ENCODE measurements at regions not wholly inside any gene's neighbourhood (a gene's known extent, or its start where the extent isn't known, plus 50 kb on each side); places are given as distances from the start of the nearest gene placed in this dataset.

DNA sequence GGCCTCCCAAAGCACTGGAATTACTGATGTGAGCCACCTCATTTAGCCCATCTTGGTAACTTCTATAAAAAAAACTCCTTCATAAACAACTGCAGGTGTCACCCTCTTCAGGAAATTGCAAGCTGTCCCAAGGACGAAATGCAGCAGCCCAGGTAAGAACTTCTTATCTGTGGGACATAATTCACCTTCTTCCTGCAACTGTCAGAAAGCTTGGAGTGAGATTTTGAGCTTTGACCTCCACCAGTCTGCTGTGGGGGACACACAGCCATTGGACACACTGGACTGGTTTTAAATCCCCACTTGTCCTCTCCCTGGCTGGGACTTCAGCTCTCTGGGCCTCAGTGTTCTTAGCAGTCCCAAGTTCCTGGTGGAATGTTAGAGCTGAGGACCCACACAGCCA lies 368.5 kb downstream of the MN1 start:
- no peak overlapping the region for H2BK15ac ChIP-seq (replicated peaks; ENCODE audit: low read depth)
- no peak for DNase-seq
- H3K79me1 ChIP-seq (ENCODE audit: low read length): no peaks in the 10 kb centered on the region
- H3K27me3 ChIP-seq (ENCODE audit: insufficient read depth, low read length, poor library complexity): no peaks in the 10 kb centered on the region
- H3K9ac ChIP-seq (ENCODE audit: low read length): no peak overlapping the region
- no peak overlapping the region for H3K18ac ChIP-seq (ENCODE audit: low read length)
- no peak overlapping the region for H3K4me3 ChIP-seq (ENCODE audit: low read length)
- no CpG with 5 or more reads among the region's 1 CpG for WGBS (ENCODE audit: extremely low coverage, insufficient coverage, low lambda C conversion rate)
- no peak overlapping the region for H3K23ac ChIP-seq (ENCODE audit: low read length)
- H3K56ac ChIP-seq (ENCODE audit: low read length): peak overlapping the region; percentile 75
- H3K4me1 ChIP-seq (ENCODE audit: control insufficient read depth, low read depth, low read length): peaks cover 16% of the 10 kb centered on the region
- H3K36me3 ChIP-seq (ENCODE audit: control insufficient read depth, insufficient read depth, low read length): no peaks in the 10 kb centered on the region
- H4K5ac ChIP-seq (ENCODE audit: low read length): no peak overlapping the region
- H4K8ac ChIP-seq (ENCODE audit: low read depth, low read length): no peak overlapping the region
- peak overlapping the region; percentile 37 for H2AK5ac ChIP-seq (ENCODE audit: low read length)
- peak overlapping the region; percentile 56 for H2BK5ac ChIP-seq (ENCODE audit: low read length)
- H3K4me2 ChIP-seq (ENCODE audit: low read length): no peak overlapping the region
- H2BK120ac ChIP-seq (ENCODE audit: low read depth, low read length): no peak overlapping the region
- no peak overlapping the region for H3K4ac ChIP-seq (ENCODE audit: low read depth, low read length)
- no peak overlapping the region for H3K27ac ChIP-seq (ENCODE audit: low read depth, low read length)
- H3K79me2 ChIP-seq (ENCODE audit: control insufficient read depth, insufficient read depth, low read length): no peaks in the 10 kb centered on the region

DNA sequence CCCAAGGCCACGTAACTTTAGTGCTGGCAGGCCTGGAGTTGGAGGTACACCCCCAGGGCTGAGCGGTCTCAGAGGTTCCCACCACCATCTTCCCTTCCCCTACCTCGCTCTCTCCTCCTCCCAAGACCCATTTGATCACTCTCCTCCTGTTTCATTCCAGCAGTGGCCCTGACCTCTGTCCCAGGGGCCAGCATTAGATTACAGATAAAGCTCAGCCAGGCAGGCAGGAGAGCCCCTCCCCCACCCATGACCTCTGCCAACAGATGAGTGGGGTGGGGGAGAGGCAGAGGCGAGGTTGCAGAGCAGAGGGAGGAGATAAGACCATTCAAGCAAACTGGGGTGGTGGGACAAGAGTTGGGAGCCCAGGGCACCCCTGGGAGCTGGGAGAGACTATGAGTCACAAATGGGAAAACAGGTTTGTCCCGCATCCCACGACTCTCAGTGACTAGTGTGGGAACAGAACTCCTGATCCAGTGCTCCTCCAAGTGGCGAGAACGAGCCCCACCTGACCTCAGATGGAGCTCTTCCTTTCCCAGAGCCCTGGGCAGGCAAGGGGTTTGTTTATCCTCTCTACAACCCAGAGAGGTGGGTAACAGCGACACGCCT lies 367.9 kb downstream of the MN1 start:
- no peak overlapping the region for H3K18ac ChIP-seq (ENCODE audit: low read length)
- peak; percentile 59 for DNase-seq
- WGBS (ENCODE audit: extremely low coverage, insufficient coverage, low lambda C conversion rate): no CpG with 5 or more reads among the region's 10 CpGs

DNA sequence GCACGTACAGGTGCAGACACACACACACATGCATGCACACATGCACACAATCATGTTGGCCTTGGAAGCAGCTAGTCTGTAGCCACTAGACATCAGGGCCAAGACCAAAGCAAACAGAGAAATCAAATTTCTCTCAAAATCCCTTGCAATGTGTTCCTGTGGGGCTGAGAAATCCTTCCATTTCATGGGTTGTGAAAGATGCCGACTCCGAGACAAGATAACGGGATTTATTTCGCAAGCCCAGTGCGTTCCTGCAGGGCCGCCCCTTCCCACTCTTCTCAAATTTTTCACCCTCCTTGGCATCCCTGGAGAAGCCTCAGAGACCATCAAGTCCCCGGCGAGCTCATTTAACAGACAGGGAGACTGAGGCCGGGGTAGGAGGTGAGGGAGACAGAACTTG lies 366.7 kb downstream of the MN1 start:
- H3K9ac ChIP-seq (ENCODE audit: low read length): no peak overlapping the region
- H3K4me1 ChIP-seq (ENCODE audit: control insufficient read depth, low read depth, low read length): peaks cover 16% of the 10 kb centered on the region
- H3K27me3 ChIP-seq (ENCODE audit: insufficient read depth, low read length, poor library complexity): no peaks in the 10 kb centered on the region
- H2AK5ac ChIP-seq (ENCODE audit: low read length): no peak overlapping the region
- no peak overlapping the region for H2BK120ac ChIP-seq (ENCODE audit: low read depth, low read length)
- H3K18ac ChIP-seq (ENCODE audit: low read length): no peak overlapping the region
- no peak overlapping the region for H3K4me2 ChIP-seq (ENCODE audit: low read length)
- H3K4me3 ChIP-seq (ENCODE audit: low read length): no peak overlapping the region
- no peaks in the 10 kb centered on the region for H3K79me2 ChIP-seq (ENCODE audit: control insufficient read depth, insufficient read depth, low read length)
- H3K27ac ChIP-seq (ENCODE audit: low read depth, low read length): no peak overlapping the region
- no peak overlapping the region for H4K5ac ChIP-seq (ENCODE audit: low read length)
- H3K23ac ChIP-seq (ENCODE audit: low read length): no peak overlapping the region
- H3K4ac ChIP-seq (ENCODE audit: low read depth, low read length): no peak overlapping the region
- no peak overlapping the region for H3K56ac ChIP-seq (ENCODE audit: low read length)
- H3K36me3 ChIP-seq (ENCODE audit: control insufficient read depth, insufficient read depth, low read length): no peaks in the 10 kb centered on the region
- H2BK15ac ChIP-seq (replicated peaks; ENCODE audit: low read depth): no peak overlapping the region
- DNase-seq: no peak
- no peak overlapping the region for H4K8ac ChIP-seq (ENCODE audit: low read depth, low read length)
- H3K79me1 ChIP-seq (ENCODE audit: low read length): no peaks in the 10 kb centered on the region
- no peak overlapping the region for H2BK5ac ChIP-seq (ENCODE audit: low read length)
- WGBS (ENCODE audit: extremely low coverage, insufficient coverage, low lambda C conversion rate): no CpG with 5 or more reads among the region's 10 CpGs

More for the DNA sequence above, 367.9 kb downstream of the MN1 start:
- no peak overlapping the region for H3K27ac ChIP-seq (ENCODE audit: low read depth, low read length)
- H2AK5ac ChIP-seq (ENCODE audit: low read length): peak overlapping the region; percentile 37
- peaks cover 16% of the 10 kb centered on the region for H3K4me1 ChIP-seq (ENCODE audit: control insufficient read depth, low read depth, low read length)
- H2BK15ac ChIP-seq (replicated peaks; ENCODE audit: low read depth): no peak overlapping the region
- no peak overlapping the region for H4K8ac ChIP-seq (ENCODE audit: low read depth, low read length)
- H3K56ac ChIP-seq (ENCODE audit: low read length): peak overlapping the region; percentile 75
- no peaks in the 10 kb centered on the region for H3K27me3 ChIP-seq (ENCODE audit: insufficient read depth, low read length, poor library complexity)
- H2BK5ac ChIP-seq (ENCODE audit: low read length): peak overlapping the region; percentile 56
- no peak overlapping the region for H3K4ac ChIP-seq (ENCODE audit: low read depth, low read length)
- no peak overlapping the region for H3K4me3 ChIP-seq (ENCODE audit: low read length)
- no peaks in the 10 kb centered on the region for H3K79me1 ChIP-seq (ENCODE audit: low read length)
- no peaks in the 10 kb centered on the region for H3K36me3 ChIP-seq (ENCODE audit: control insufficient read depth, insufficient read depth, low read length)
- H3K4me2 ChIP-seq (ENCODE audit: low read length): no peak overlapping the region
- no peak overlapping the region for H4K5ac ChIP-seq (ENCODE audit: low read length)
- H3K79me2 ChIP-seq (ENCODE audit: control insufficient read depth, insufficient read depth, low read length): no peaks in the 10 kb centered on the region
- no peak overlapping the region for H2BK120ac ChIP-seq (ENCODE audit: low read depth, low read length)
- H3K23ac ChIP-seq (ENCODE audit: low read length): no peak overlapping the region
- no peak overlapping the region for H3K9ac ChIP-seq (ENCODE audit: low read length)

DNA sequence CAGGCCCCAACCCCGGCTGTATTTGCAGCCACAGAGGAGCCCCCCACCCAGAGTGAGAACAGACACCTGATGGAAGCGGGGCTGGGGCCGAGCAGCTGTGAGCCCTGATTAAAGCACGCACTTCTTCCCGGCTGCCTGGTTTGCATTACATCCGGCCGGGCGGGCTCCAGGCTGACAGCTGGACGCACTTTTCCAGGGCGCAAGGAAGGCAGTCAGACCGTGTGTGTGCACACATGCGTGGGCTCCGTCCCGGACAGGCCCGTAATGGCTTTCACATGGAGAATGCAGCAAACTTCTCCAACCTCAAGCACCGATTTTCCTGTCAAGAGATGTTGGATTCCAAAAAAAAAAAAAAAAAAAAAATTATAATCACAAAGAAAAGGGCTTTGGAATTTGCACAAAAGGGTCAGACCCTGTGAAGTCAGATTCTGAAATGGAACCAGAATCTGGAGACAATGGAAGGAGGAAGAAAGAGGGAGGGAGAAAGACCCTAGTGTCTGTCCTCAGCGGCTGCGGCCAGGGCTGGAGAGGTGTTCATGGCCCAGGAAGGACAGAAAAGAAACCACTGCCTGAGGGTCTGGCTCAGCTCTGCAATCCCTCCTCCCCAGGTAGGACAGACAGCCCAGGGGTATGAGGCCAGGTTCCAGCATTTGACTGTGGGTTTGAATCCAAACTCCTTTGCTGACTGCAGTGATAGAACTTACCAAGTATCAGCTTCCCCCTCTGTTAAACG lies 365.5 kb downstream of the MN1 start:
- H2BK5ac ChIP-seq (ENCODE audit: low read length): no peak overlapping the region
- H3K79me2 ChIP-seq (ENCODE audit: control insufficient read depth, insufficient read depth, low read length): no peaks in the 10 kb centered on the region
- peak overlapping the region; percentile 76 for H3K56ac ChIP-seq (ENCODE audit: low read length)
- H3K79me1 ChIP-seq (ENCODE audit: low read length): no peaks in the 10 kb centered on the region
- no peak overlapping the region for H3K27ac ChIP-seq (ENCODE audit: low read depth, low read length)
- H2AK5ac ChIP-seq (ENCODE audit: low read length): no peak overlapping the region
- DNase-seq: peak; percentile 29
- H3K9ac ChIP-seq (ENCODE audit: low read length): no peak overlapping the region
- peaks cover 16% of the 10 kb centered on the region for H3K4me1 ChIP-seq (ENCODE audit: control insufficient read depth, low read depth, low read length)
- no peak overlapping the region for H3K4me3 ChIP-seq (ENCODE audit: low read length)
- H3K4me2 ChIP-seq (ENCODE audit: low read length): no peak overlapping the region
- H3K23ac ChIP-seq (ENCODE audit: low read length): no peak overlapping the region
- H4K5ac ChIP-seq (ENCODE audit: low read length): no peak overlapping the region
- no peak overlapping the region for H2BK15ac ChIP-seq (replicated peaks; ENCODE audit: low read depth)
- no CpG with 5 or more reads among the region's 19 CpGs for WGBS (ENCODE audit: extremely low coverage, insufficient coverage, low lambda C conversion rate)
- no peak overlapping the region for H2BK120ac ChIP-seq (ENCODE audit: low read depth, low read length)
- peak overlapping the region; percentile 16 for H3K18ac ChIP-seq (ENCODE audit: low read length)
- no peaks in the 10 kb centered on the region for H3K36me3 ChIP-seq (ENCODE audit: control insufficient read depth, insufficient read depth, low read length)
- H3K27me3 ChIP-seq (ENCODE audit: insufficient read depth, low read length, poor library complexity): no peaks in the 10 kb centered on the region
- H4K8ac ChIP-seq (ENCODE audit: low read depth, low read length): no peak overlapping the region
- H3K4ac ChIP-seq (ENCODE audit: low read depth, low read length): no peak overlapping the region

DNA sequence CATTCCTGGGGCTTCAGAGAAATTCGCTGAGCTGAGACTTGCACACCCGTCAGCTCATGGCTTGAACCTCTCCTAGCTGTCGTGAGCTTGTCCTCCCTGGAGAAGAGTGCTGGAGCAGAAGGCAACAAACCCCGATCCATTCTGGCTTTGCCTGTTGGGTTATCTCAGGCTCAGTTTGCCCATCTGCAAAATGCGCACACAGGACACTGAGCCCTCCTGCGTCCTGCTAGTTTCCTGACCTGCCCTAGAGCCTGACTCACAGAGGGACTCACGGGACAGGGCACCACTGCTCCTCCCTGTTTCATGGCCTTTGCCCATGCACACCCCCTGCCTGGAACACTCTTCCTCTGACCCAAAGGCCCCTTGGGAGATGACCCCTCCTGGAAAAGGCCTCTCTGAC lies 365.0 kb downstream of the MN1 start:
- peak overlapping the region; percentile 10 for H3K56ac ChIP-seq (ENCODE audit: low read length)
- H3K4me1 ChIP-seq (ENCODE audit: control insufficient read depth, low read depth, low read length): peaks cover 16% of the 10 kb centered on the region
- no peak overlapping the region for H3K4me3 ChIP-seq (ENCODE audit: low read length)
- H4K8ac ChIP-seq (ENCODE audit: low read depth, low read length): no peak overlapping the region
- WGBS (ENCODE audit: extremely low coverage, insufficient coverage, low lambda C conversion rate): no CpG with 5 or more reads among the region's 7 CpGs
- H3K27me3 ChIP-seq (ENCODE audit: insufficient read depth, low read length, poor library complexity): no peaks in the 10 kb centered on the region
- H3K18ac ChIP-seq (ENCODE audit: low read length): no peak overlapping the region
- no peak overlapping the region for H3K27ac ChIP-seq (ENCODE audit: low read depth, low read length)
- no peak overlapping the region for H4K5ac ChIP-seq (ENCODE audit: low read length)
- no peak for DNase-seq
- no peak overlapping the region for H2AK5ac ChIP-seq (ENCODE audit: low read length)
- H2BK120ac ChIP-seq (ENCODE audit: low read depth, low read length): no peak overlapping the region
- H3K9ac ChIP-seq (ENCODE audit: low read length): no peak overlapping the region
- no peaks in the 10 kb centered on the region for H3K36me3 ChIP-seq (ENCODE audit: control insufficient read depth, insufficient read depth, low read length)
- H2BK15ac ChIP-seq (replicated peaks; ENCODE audit: low read depth): no peak overlapping the region
- H3K79me2 ChIP-seq (ENCODE audit: control insufficient read depth, insufficient read depth, low read length): no peaks in the 10 kb centered on the region
- H3K4me2 ChIP-seq (ENCODE audit: low read length): no peak overlapping the region
- no peak overlapping the region for H2BK5ac ChIP-seq (ENCODE audit: low read length)
- H3K23ac ChIP-seq (ENCODE audit: low read length): no peak overlapping the region
- H3K79me1 ChIP-seq (ENCODE audit: low read length): no peaks in the 10 kb centered on the region
- no peak overlapping the region for H3K4ac ChIP-seq (ENCODE audit: low read depth, low read length)

Measured in mesendoderm (in vitro differentiated cells).